H1 (cell line): ENCODE measurements at regions not wholly inside any gene's neighbourhood (a gene's known extent, or its start where the extent isn't known, plus 50 kb on each side); places are given as distances from the start of the nearest gene placed in this dataset.

Experiments used
- CTCF ChIA-PET: fragments of 300-600 bp; sonication (Branson Sonifier 250); formaldehyde crosslinking; loops from one replicate; lab custom pipeline; 2021; ENCODE audit not compliant: partially characterized antibody; lab: Charles Lee
- POLR2A ChIA-PET: fragments of 300-600 bp; sonication (Branson Sonifier 250); formaldehyde crosslinking; loops from one replicate; lab custom pipeline; 2021; ENCODE audit warnings: inconsistent platforms; ENCODE audit not compliant: partially characterized antibody; lab: Charles Lee
- DNase-seq, 2 experiments: peaks; one replicate each; pipeline versions ENCODE4 v3.0.0 to v3.0.0-alpha.2; 2010 to 2022; ENCODE audit warnings: low spot score in 2 of 2, low read depth in 1 of 2, mixed read lengths in 1 of 2
- FAIRE-seq: peaks from 2 replicates; lab custom pipeline; 2011; peaks lifted over from hg19 to GRCh38; lab: Jason Lieb, UNC
- H2AFZ ChIP-seq: 2 replicates; pipeline ENCODE4 v1.8.1; 2012; ENCODE audit warnings: low read length, inconsistent platforms
- H2AK5ac ChIP-seq: 2 replicates; pipeline ENCODE4 v1.6.1; 2013; ENCODE audit warnings: low read depth, low read length
- H2BK120ac ChIP-seq: replicated peaks from 2 replicates; pipeline ENCODE3; 2013; ENCODE audit warnings: low read depth, low read length, inconsistent platforms
- H2BK12ac ChIP-seq: 2 replicates; pipeline ENCODE4 v1.6.1; 2013; ENCODE audit warnings: low read depth, low read length
- H2BK15ac ChIP-seq: 2 replicates; pipeline ENCODE4 v1.6.1; 2013; ENCODE audit warnings: low read length
- H2BK20ac ChIP-seq: 2 replicates; pipeline ENCODE4 v1.6.1; 2013; ENCODE audit warnings: low read length
- H2BK5ac ChIP-seq: 2 replicates; pipeline ENCODE4 v1.6.1; 2013; ENCODE audit warnings: low read depth, low read length
- H3K14ac ChIP-seq: 2 replicates; pipeline ENCODE4 v1.6.1; 2013; ENCODE audit warnings: inconsistent platforms; ENCODE audit not compliant: insufficient read length
- H3K18ac ChIP-seq: 2 replicates; pipeline ENCODE4 v1.6.1; 2013; ENCODE audit warnings: low read length; ENCODE audit errors: extremely low read depth
- H3K23ac ChIP-seq: 2 replicates; pipeline ENCODE4 v1.6.1; 2013; ENCODE audit warnings: inconsistent platforms; ENCODE audit not compliant: insufficient read length
- H3K23me2 ChIP-seq: 2 replicates; pipeline ENCODE4 v1.6.1; 2013; ENCODE audit warnings: low read depth, low read length
- H3K27ac ChIP-seq: 2 replicates; pipeline ENCODE4 v1.6.1; 2011; ENCODE audit warnings: low read depth, low read length, inconsistent platforms
- H3K27me3 ChIP-seq, 4 experiments: replicated peaks in 1 of 4; 1 replicate in 1 of 4; 2 replicates in 3 of 4; pipeline versions ENCODE4 v1.6.1 to v1.8.1; 2011 to 2013; ENCODE audit warnings: low read length in 3 of 4, mild to moderate bottlenecking in 3 of 4, inconsistent platforms in 2 of 4, mixed read lengths in 2 of 4, moderate library complexity in 1 of 4; ENCODE audit not compliant: control insufficient read depth in 3 of 4, insufficient read depth in 3 of 4; ENCODE audit errors: extremely low read depth in 1 of 4
- H3K36me3 ChIP-seq, 4 experiments: 2 replicates each; pipeline versions ENCODE4 v1.6.1 to v1.8.1; 2011 to 2013; ENCODE audit warnings: mild to moderate bottlenecking in 4 of 4, low read length in 3 of 4, moderate library complexity in 2 of 4, control low read depth in 1 of 4, inconsistent platforms in 1 of 4; ENCODE audit not compliant: insufficient read depth in 4 of 4, control insufficient read depth in 2 of 4
- H3K4ac ChIP-seq: replicated peaks from 2 replicates; pipeline ENCODE3; 2013; ENCODE audit warnings: low read length, low read depth, mixed read lengths, inconsistent platforms; ENCODE audit not compliant: insufficient read length
- H3K4me1 ChIP-seq, 4 experiments: replicated peaks in 1 of 4; 1 replicate in 1 of 4; 2 replicates in 3 of 4; pipeline versions ENCODE4 v1.6.1 to v1.8.1; 2011 to 2013; ENCODE audit warnings: low read length in 3 of 4, inconsistent platforms in 2 of 4, mixed read lengths in 1 of 4; ENCODE audit not compliant: insufficient read depth in 4 of 4, control insufficient read depth in 3 of 4
- H3K4me2 ChIP-seq, 2 experiments: 2 replicates each; pipeline versions ENCODE4 v1.6.1 to v1.8.1; 2011 to 2013; ENCODE audit warnings: low read depth in 2 of 2, low read length in 2 of 2, control low read depth in 1 of 2, inconsistent platforms in 1 of 2, mild to moderate bottlenecking in 1 of 2; ENCODE audit not compliant: insufficient read depth in 1 of 2
- H3K4me3 ChIP-seq, 4 experiments: fragments of 200-600, 300-600 bp in 1 of 4; sonication (generic), shearing (Covaris generic), sonication (Bioruptor Twin) in 1 of 4; 2 replicates each; pipeline versions ENCODE4 v1.5.1 to v1.8.1; 2011 to 2016; ENCODE audit warnings: low read length in 4 of 4, low read depth in 3 of 4, control low read depth in 2 of 4, inconsistent platforms in 2 of 4, mild to moderate bottlenecking in 2 of 4, mixed read lengths in 1 of 4, moderate library complexity in 1 of 4; ENCODE audit not compliant: insufficient read depth in 2 of 4; ENCODE audit errors: extremely low read depth in 1 of 4
- H3K56ac ChIP-seq: replicated peaks from 2 replicates; pipeline ENCODE3; 2013; ENCODE audit warnings: low read depth, mild to moderate bottlenecking, mixed read lengths, low read length, inconsistent platforms; ENCODE audit not compliant: insufficient read length
- H3K79me1 ChIP-seq: 2 replicates; pipeline ENCODE4 v1.6.1; 2013; ENCODE audit warnings: low read depth, low read length, control low read depth
- H3K79me2 ChIP-seq, 2 experiments: 2 replicates each; pipeline versions ENCODE4 v1.6.1 to v1.8.1; 2012 to 2013; ENCODE audit warnings: low read length in 2 of 2, mild to moderate bottlenecking in 2 of 2, inconsistent platforms in 1 of 2; ENCODE audit not compliant: insufficient read depth in 2 of 2, control insufficient read depth in 1 of 2
- H3K9ac ChIP-seq, 4 experiments: replicated peaks in 1 of 4; 1 replicate in 1 of 4; 2 replicates in 3 of 4; pipeline versions ENCODE4 v1.6.1 to v1.8.1; 2011 to 2013; ENCODE audit warnings: low read depth in 3 of 4, low read length in 3 of 4, control low read depth in 2 of 4, mild to moderate bottlenecking in 2 of 4, moderate library complexity in 2 of 4, inconsistent platforms in 1 of 4; ENCODE audit errors: extremely low read depth in 1 of 4
- H3K9me3 ChIP-seq, 2 experiments: 2 replicates each; pipeline versions ENCODE4 v1.6.1 to v1.8.1; 2012 to 2013; ENCODE audit warnings: mild to moderate bottlenecking in 2 of 2, moderate library complexity in 2 of 2, control low read depth in 1 of 2, inconsistent platforms in 1 of 2, low read depth in 1 of 2, low read length in 1 of 2, mixed read lengths in 1 of 2; ENCODE audit not compliant: insufficient read depth in 2 of 2
- H4K20me1 ChIP-seq, 2 experiments: replicated peaks in 1 of 2; 2 replicates each; pipeline versions ENCODE3 to v1.8.1; 2011 to 2013; ENCODE audit warnings: inconsistent platforms in 2 of 2, low read length in 2 of 2, mild to moderate bottlenecking in 1 of 2; ENCODE audit not compliant: insufficient read depth in 2 of 2, control insufficient read depth in 1 of 2
- H4K5ac ChIP-seq: 2 replicates; pipeline ENCODE4 v1.6.1; 2013; ENCODE audit warnings: low read length, low read depth, mixed read lengths, inconsistent platforms; ENCODE audit not compliant: insufficient read length
- H4K8ac ChIP-seq: 2 replicates; pipeline ENCODE4 v1.8.0; 2013; ENCODE audit warnings: mild to moderate bottlenecking, moderate library complexity, low read length, inconsistent platforms; ENCODE audit not compliant: insufficient read depth; ENCODE audit errors: extremely low read depth
- H4K91ac ChIP-seq: replicated peaks from 2 replicates; pipeline ENCODE3; 2013; ENCODE audit warnings: low read length, mixed read lengths, inconsistent platforms; ENCODE audit not compliant: insufficient read length
- BACH1 ChIP-seq: IDR thresholded peaks from 2 replicates; pipeline ENCODE4 v1.6.1; 2012; ENCODE audit warnings: low read length, improper control_type of control experiment
- EZH2 ChIP-seq: fragments of 200-600 bp; sonication (generic); IDR thresholded peaks from 2 replicates; pipeline ENCODE4 v1.7.1; 2012; ENCODE audit warnings: low read depth, mild to moderate bottlenecking, moderate library complexity, low read length, inconsistent platforms; ENCODE audit not compliant: severe bottlenecking
- GTF2F1 ChIP-seq: IDR thresholded peaks from 2 replicates; pipeline ENCODE4 v1.6.1; 2012; ENCODE audit warnings: low read depth, low read length, improper control_type of control experiment, borderline replicate concordance
- SAP30 ChIP-seq: fragments of 300-600 bp; sonication (generic); IDR thresholded peaks from 2 replicates; pipeline ENCODE4 v1.7.1; 2012; ENCODE audit warnings: low read length, moderate library complexity, mild to moderate bottlenecking, inconsistent platforms; ENCODE audit not compliant: insufficient read depth, insufficient replicate concordance
- SIN3A ChIP-seq, 2 experiments: IDR thresholded peaks in 1 of 2; conservative IDR thresholded peaks in 1 of 2; 2 replicates each; pipeline ENCODE4 v1.6.1; 2011 to 2012; ENCODE audit warnings: low read length in 2 of 2, improper control_type of control experiment in 1 of 2, low read depth in 1 of 2, mild to moderate bottlenecking in 1 of 2
- TCF12 ChIP-seq: IDR thresholded peaks from 2 replicates; pipeline ENCODE4 v1.6.1; 2011; ENCODE audit warnings: low read depth, mild to moderate bottlenecking, low read length
- YY1 ChIP-seq: IDR thresholded peaks from 2 replicates; pipeline ENCODE4 v1.6.1; 2011; ENCODE audit warnings: low read depth, mild to moderate bottlenecking, low read length
- TF ChIP-seq, protein P1 (sequence below), 3 experiments: IDR thresholded peaks; 1 replicate in 2 of 3; 2 replicates in 1 of 3; pipeline versions ENCODE4 v1.5.1 to v1.6.1; 2011; ENCODE audit warnings: low read length in 3 of 3, mild to moderate bottlenecking in 3 of 3, inconsistent platforms in 2 of 3, low read depth in 1 of 3, moderate library complexity in 1 of 3; ENCODE audit not compliant: insufficient read depth in 1 of 3; ENCODE audit errors: control extremely low read depth in 1 of 3
- TF ChIP-seq, protein P2 (sequence below): IDR thresholded peaks from 2 replicates; pipeline ENCODE4 v1.6.1; 2012; ENCODE audit warnings: inconsistent platforms
- TF ChIP-seq, protein P3 (sequence below): IDR thresholded peaks from 2 replicates; pipeline ENCODE4 v1.6.1; 2011; ENCODE audit warnings: low read depth, mild to moderate bottlenecking, low read length; ENCODE audit not compliant: insufficient read depth

DNA sequence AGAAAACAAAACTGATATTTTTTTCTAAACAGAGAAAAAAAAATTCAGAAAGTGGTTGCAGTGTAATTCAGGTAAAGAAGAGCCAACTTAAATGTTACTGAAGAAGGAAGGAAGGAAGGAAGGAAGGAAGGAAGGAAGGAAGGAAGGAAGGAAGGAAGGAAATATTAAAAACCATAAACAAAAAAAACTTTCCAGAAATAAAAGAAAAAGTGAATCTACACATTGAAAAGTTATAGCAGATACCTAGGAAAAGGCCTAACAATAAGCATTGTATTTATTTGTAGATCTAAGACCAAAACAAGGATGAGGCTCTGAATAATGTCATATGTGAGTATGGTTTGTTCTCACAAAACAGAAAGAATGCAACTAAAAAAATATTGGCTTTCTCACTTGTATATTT lies 345.4 kb upstream of the NR5A2 start:
- H3K4me3 ChIP-seq = no peak overlapping the region
- no peak overlapping the region for H2AFZ ChIP-seq
- CTCF ChIA-PET = interaction anchor here (1.4 kb wide), 1 partner anchor 593 kb away, joined by 3 read pairs; no protein-coding TSS in a partner anchor

More for the DNA sequence above, 345.4 kb upstream of the NR5A2 start:
- Histone ChIP-seq H3K4me2 (no peak overlapping the region), H4K20me1 (no peaks in the 10 kb centered on the region), H3K23ac (no peak overlapping the region), H3K56ac (no peak overlapping the region), H2BK5ac (no peak overlapping the region), H2BK12ac (no peak overlapping the region), H3K27ac (no peak overlapping the region), H3K79me2 (no peaks in the 10 kb centered on the region), H2BK120ac (no peak overlapping the region), H4K8ac (no peak overlapping the region), H2BK15ac (no peak overlapping the region), H2BK20ac (no peak overlapping the region), H3K9ac (no peak overlapping the region), H3K9me3 (no peaks in the 10 kb centered on the region), H3K79me1 (no peaks in the 10 kb centered on the region), H3K4ac (no peak overlapping the region), H3K27me3 (no peaks in the 10 kb centered on the region), H3K23me2 (no peaks in the 10 kb centered on the region), H3K18ac (no peak overlapping the region), H3K36me3 (no peaks in the 10 kb centered on the region), H4K5ac (no peak overlapping the region), H4K91ac (no peak overlapping the region), H3K14ac (no peak overlapping the region), H2AK5ac (no peak overlapping the region), H3K4me1 (peaks cover 0 to 1% (median under 1%) of the 10 kb centered on the region in 4 experiments; a peak in 3 of 7 replicates)
- DNase-seq (no peak), FAIRE-seq (no peak)
- POLR2A ChIA-PET = interaction anchor here (0.7 kb wide), 1 partner anchor 947 kb away, joined by 3 read pairs; no protein-coding TSS in a partner anchor
- no peak for TF ChIP-seq SAP30
- TF ChIP-seq, protein P1, sequence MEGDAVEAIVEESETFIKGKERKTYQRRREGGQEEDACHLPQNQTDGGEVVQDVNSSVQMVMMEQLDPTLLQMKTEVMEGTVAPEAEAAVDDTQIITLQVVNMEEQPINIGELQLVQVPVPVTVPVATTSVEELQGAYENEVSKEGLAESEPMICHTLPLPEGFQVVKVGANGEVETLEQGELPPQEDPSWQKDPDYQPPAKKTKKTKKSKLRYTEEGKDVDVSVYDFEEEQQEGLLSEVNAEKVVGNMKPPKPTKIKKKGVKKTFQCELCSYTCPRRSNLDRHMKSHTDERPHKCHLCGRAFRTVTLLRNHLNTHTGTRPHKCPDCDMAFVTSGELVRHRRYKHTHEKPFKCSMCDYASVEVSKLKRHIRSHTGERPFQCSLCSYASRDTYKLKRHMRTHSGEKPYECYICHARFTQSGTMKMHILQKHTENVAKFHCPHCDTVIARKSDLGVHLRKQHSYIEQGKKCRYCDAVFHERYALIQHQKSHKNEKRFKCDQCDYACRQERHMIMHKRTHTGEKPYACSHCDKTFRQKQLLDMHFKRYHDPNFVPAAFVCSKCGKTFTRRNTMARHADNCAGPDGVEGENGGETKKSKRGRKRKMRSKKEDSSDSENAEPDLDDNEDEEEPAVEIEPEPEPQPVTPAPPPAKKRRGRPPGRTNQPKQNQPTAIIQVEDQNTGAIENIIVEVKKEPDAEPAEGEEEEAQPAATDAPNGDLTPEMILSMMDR (IDR thresholded peaks at IDR 0.05; ENCODE audit: control extremely low read depth in 1 of 3, insufficient read depth in 1 of 3, low read depth in 1 of 3, low read length in 3 of 3) = no peak
- TF ChIP-seq SIN3A (conservative IDR thresholded peaks at IDR 0.05 in 1 of 2, IDR thresholded peaks at IDR 0.05 in 1 of 2; ENCODE audit: low read depth in 1 of 2, low read length in 2 of 2) = no peak
- TF ChIP-seq, protein P2, sequence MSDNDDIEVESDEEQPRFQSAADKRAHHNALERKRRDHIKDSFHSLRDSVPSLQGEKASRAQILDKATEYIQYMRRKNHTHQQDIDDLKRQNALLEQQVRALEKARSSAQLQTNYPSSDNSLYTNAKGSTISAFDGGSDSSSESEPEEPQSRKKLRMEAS = no peak
- no peak for TF ChIP-seq YY1
- no peak for TF ChIP-seq GTF2F1
- TF ChIP-seq, protein P3, sequence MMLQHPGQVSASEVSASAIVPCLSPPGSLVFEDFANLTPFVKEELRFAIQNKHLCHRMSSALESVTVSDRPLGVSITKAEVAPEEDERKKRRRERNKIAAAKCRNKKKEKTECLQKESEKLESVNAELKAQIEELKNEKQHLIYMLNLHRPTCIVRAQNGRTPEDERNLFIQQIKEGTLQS = no peak
- TF ChIP-seq BACH1 = no peak
- no peak for TF ChIP-seq EZH2
- no peak for TF ChIP-seq TCF12
